ENCODE measurements at regions not wholly inside any gene's neighbourhood (a gene's known extent, or its start where the extent isn't known, plus 50 kb on each side); places are given as distances from the start of the nearest gene placed in this dataset.

DNA sequence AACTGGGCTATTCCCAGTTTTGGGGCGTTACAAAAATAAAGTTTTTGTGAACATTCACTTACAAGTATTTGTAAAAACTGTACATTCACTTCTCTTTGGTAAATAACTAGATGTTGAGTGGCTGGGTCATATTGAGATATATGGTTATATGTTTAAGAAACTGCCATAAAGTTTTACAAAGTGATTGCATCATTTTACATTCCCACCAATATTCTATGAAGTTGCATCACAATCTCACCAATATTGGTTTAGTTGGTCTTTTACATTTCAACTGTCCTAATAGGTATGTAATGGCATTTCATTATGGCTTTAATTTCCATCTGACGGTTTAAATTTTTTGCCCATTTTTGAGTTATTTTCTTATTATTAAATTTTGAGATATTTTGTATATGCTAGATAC lies 251.7 kb upstream of the GNAI1 start:
- TF ChIP-seq, protein P1, sequence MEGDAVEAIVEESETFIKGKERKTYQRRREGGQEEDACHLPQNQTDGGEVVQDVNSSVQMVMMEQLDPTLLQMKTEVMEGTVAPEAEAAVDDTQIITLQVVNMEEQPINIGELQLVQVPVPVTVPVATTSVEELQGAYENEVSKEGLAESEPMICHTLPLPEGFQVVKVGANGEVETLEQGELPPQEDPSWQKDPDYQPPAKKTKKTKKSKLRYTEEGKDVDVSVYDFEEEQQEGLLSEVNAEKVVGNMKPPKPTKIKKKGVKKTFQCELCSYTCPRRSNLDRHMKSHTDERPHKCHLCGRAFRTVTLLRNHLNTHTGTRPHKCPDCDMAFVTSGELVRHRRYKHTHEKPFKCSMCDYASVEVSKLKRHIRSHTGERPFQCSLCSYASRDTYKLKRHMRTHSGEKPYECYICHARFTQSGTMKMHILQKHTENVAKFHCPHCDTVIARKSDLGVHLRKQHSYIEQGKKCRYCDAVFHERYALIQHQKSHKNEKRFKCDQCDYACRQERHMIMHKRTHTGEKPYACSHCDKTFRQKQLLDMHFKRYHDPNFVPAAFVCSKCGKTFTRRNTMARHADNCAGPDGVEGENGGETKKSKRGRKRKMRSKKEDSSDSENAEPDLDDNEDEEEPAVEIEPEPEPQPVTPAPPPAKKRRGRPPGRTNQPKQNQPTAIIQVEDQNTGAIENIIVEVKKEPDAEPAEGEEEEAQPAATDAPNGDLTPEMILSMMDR (IDR thresholded peaks at IDR 0.05; ENCODE audit: borderline replicate concordance, extremely low read depth, insufficient read depth) = no peak
- intact Hi-C loops (cut with DNase I) = no loop called here
- Histone ChIP-seq H3K27ac (ENCODE audit: low read depth in 2 of 2, low read length in 2 of 2) (no peak overlapping the region), H3K9me3 (ENCODE audit: control insufficient read depth in 2 of 3, insufficient read depth in 1 of 3, low read length in 3 of 3) (no peaks in the 10 kb centered on the region), H3K27me3 (ENCODE audit: control insufficient read depth, insufficient read depth, low read length) (no peaks in the 10 kb centered on the region), H3K36me3 (ENCODE audit: control insufficient read depth in 2 of 3, insufficient read depth in 3 of 3, low read length in 3 of 3) (no peaks in the 10 kb centered on the region), H3K4me3 (ENCODE audit: low read length in 3 of 3) (no peak overlapping the region), H3K4me1 (ENCODE audit: control insufficient read depth in 2 of 3, insufficient read depth in 2 of 3, low read depth in 1 of 3, low read length in 3 of 3) (no peaks in the 10 kb centered on the region), H3K9ac (ENCODE audit: low read length in 3 of 3) (no peak overlapping the region)
- FAIRE-seq (no peak), DNase-seq (no peak)

DNA sequence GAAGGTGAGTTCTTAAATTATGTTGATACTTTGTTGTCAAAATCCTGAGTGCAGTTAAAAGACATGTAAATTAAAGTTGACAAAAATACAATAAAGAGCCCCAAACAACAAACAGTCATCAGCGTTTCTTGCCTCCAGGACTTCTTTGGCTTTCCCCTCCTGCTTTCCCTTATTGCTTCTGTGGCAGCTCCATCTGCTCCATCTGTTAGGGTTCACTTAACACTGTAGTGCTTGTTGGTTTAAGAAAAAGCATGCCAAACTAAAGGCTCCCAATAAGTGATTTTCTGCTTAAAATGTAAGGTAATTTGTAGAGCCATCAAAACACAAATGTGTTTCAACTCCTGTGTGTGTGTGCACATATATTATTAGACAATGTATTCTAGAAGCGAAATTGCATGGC lies 254.3 kb upstream of the GNAI1 start:
- intact Hi-C loops (cut with DNase I) = no loop called here
- no peak overlapping the region for H3K9ac ChIP-seq (ENCODE audit: low read length in 3 of 3)
- DNase-seq (peak in 2 of 5 donors; percentile 55 to 59), FAIRE-seq (no peak)
- TF ChIP-seq, protein P1 (IDR thresholded peaks at IDR 0.05; ENCODE audit: borderline replicate concordance, extremely low read depth, insufficient read depth) = no peak
- no peak overlapping the region for H3K4me3 ChIP-seq (ENCODE audit: low read length in 3 of 3)
- no peak overlapping the region for H3K27ac ChIP-seq (ENCODE audit: low read depth in 2 of 2, low read length in 2 of 2)
- no peaks in the 10 kb centered on the region for H3K27me3 ChIP-seq (ENCODE audit: control insufficient read depth, insufficient read depth, low read length)
- no peaks in the 10 kb centered on the region for H3K36me3 ChIP-seq (ENCODE audit: control insufficient read depth in 2 of 3, insufficient read depth in 3 of 3, low read length in 3 of 3)
- no peaks in the 10 kb centered on the region for H3K4me1 ChIP-seq (ENCODE audit: control insufficient read depth in 2 of 3, insufficient read depth in 2 of 3, low read depth in 1 of 3, low read length in 3 of 3)
- H3K9me3 ChIP-seq (ENCODE audit: control insufficient read depth in 2 of 3, insufficient read depth in 1 of 3, low read length in 3 of 3) = no peaks in the 10 kb centered on the region

DNA sequence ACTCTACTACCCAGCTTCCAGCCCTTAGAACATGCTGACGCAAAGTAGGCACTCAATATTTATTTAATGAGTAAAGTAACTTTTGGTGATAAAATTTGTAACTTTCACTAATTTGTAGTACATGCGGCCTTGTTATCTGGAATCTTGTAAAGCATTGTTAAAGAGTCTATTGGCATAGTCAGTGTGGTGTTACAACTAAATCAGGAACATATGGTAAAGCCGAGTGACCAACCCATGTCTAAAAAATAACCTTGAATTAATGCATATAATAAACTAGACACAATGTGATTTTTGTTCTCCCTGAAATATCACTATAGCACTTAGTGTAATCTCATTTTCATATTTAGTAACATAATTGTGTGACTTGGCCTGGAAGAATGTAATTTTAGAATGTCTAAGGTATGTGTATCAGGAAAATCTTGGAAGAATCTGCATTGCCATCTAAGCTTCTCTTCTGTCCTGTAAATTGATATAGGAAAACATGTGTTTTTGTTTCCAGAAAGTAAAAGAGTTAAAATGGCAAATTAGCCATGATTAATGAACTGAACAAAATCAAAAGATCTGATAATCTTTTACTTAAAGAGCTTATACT lies 256.7 kb upstream of the GNAI1 start:
- FAIRE-seq (no peak), DNase-seq (no peak)
- no peaks in the 10 kb centered on the region for H3K9me3 ChIP-seq (ENCODE audit: control insufficient read depth in 2 of 3, insufficient read depth in 1 of 3, low read length in 3 of 3)
- H3K9ac ChIP-seq (ENCODE audit: low read length in 3 of 3) = no peak overlapping the region
- no peak overlapping the region for H3K4me3 ChIP-seq (ENCODE audit: low read length in 3 of 3)
- H3K36me3 ChIP-seq (ENCODE audit: control insufficient read depth in 2 of 3, insufficient read depth in 3 of 3, low read length in 3 of 3) = no peaks in the 10 kb centered on the region
- H3K4me1 ChIP-seq (ENCODE audit: control insufficient read depth in 2 of 3, insufficient read depth in 2 of 3, low read depth in 1 of 3, low read length in 3 of 3) = no peaks in the 10 kb centered on the region
- H3K27ac ChIP-seq (ENCODE audit: low read depth in 2 of 2, low read length in 2 of 2) = no peak overlapping the region
- H3K27me3 ChIP-seq (ENCODE audit: control insufficient read depth, insufficient read depth, low read length) = no peaks in the 10 kb centered on the region
- intact Hi-C loops (cut with DNase I) = no loop called here
- TF ChIP-seq, protein P1 (IDR thresholded peaks at IDR 0.05; ENCODE audit: borderline replicate concordance, extremely low read depth, insufficient read depth) = no peak

DNA sequence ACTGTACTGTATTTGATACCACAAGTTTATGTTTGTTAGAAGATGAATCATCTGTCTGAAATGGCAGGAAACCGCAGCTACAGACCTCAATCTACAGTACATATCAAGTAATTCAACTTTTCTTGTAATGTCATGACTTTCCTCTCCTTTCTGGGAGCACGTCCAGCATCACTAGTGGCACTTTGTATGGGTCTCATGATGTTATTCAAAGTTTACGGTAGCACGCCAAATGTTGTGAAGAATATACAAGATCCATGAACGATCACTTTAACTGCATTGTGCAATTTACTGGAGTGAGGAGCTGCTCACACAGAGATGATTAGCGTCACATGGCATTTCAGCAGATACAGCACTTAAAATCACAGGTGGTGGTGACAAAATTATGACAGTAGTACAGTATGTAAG lies 257.8 kb upstream of the GNAI1 start:
- Histone ChIP-seq H3K9me3 (ENCODE audit: control insufficient read depth in 2 of 3, insufficient read depth in 1 of 3, low read length in 3 of 3) (no peaks in the 10 kb centered on the region), H3K36me3 (ENCODE audit: control insufficient read depth in 2 of 3, insufficient read depth in 3 of 3, low read length in 3 of 3) (no peaks in the 10 kb centered on the region), H3K4me3 (ENCODE audit: low read length in 3 of 3) (no peak overlapping the region), H3K27ac (ENCODE audit: low read depth in 2 of 2, low read length in 2 of 2) (no peak overlapping the region), H3K4me1 (ENCODE audit: control insufficient read depth in 2 of 3, insufficient read depth in 2 of 3, low read depth in 1 of 3, low read length in 3 of 3) (no peaks in the 10 kb centered on the region), H3K27me3 (ENCODE audit: control insufficient read depth, insufficient read depth, low read length) (no peaks in the 10 kb centered on the region), H3K9ac (ENCODE audit: low read length in 3 of 3) (no peak overlapping the region)
- intact Hi-C loops (cut with DNase I) = no loop called here
- no peak for FAIRE-seq
- TF ChIP-seq, protein P1 (IDR thresholded peaks at IDR 0.05; ENCODE audit: borderline replicate concordance, extremely low read depth, insufficient read depth) = no peak
- no peak for DNase-seq
